SHP77 (cell line): ENCODE measurements at regions not wholly inside any gene's neighbourhood (a gene's known extent, or its start where the extent isn't known, plus 50 kb on each side); places are given as distances from the start of the nearest gene placed in this dataset.
"Not testable (repeated sequence)": the region's sequence is repeated elsewhere in the genome, so short reads cannot be mapped to it uniquely, and the experiment has no call there.

ENCODE experiments used
- DNase-seq, 2 experiments: peaks; one replicate each; lab custom pipeline; 2025; lab: John Stamatoyannopoulos, UW

- DNase-seq: no peak
Observed at GRCh38 chrX:128616933-128617332, 564.7 kb upstream of the ACTRT1 start.

GRCh38 chrX:128606817-128607216 is 554.6 kb upstream of the ACTRT1 start:
- not testable (repeated sequence) for DNase-seq

- DNase-seq: not testable (repeated sequence)
Observed at GRCh38 chrX:128606357-128606756, 554.2 kb upstream of the ACTRT1 start.

- DNase-seq: no peak
Observed at GRCh38 chrX:128601706-128602105, 549.5 kb upstream of the ACTRT1 start.

GRCh38 chrX:128599632-128600031 is 547.4 kb upstream of the ACTRT1 start:
- peak in 1 of 2 experiments; percentile 3 for DNase-seq

- DNase-seq: no peak
Observed at GRCh38 chrX:128582036-128582435, 529.8 kb upstream of the ACTRT1 start.

GRCh38 chrX:128581615-128582014 is 529.4 kb upstream of the ACTRT1 start:
- DNase-seq: no peak

- DNase-seq: no peak
Observed at GRCh38 chrX:128543114-128543513, 490.9 kb upstream of the ACTRT1 start.

- DNase-seq: peak; percentile 0 to 17
Observed at GRCh38 chrX:128518508-128518907, 466.3 kb upstream of the ACTRT1 start.

- no peak for DNase-seq
Observed at GRCh38 chrX:128517691-128518090, 465.5 kb upstream of the ACTRT1 start.

- DNase-seq: no peak
Observed at GRCh38 chrX:128504496-128504895, 452.3 kb upstream of the ACTRT1 start.

- DNase-seq: no peak
Observed at GRCh38 chrX:128464116-128464515, 411.9 kb upstream of the ACTRT1 start.

GRCh38 chrX:128460835-128461234 is 408.6 kb upstream of the ACTRT1 start:
- no peak for DNase-seq

- no peak for DNase-seq
Observed at GRCh38 chrX:128458888-128459287, 406.7 kb upstream of the ACTRT1 start.

GRCh38 chrX:128457674-128458073 is 405.5 kb upstream of the ACTRT1 start:
- no peak for DNase-seq

GRCh38 chrX:128439159-128439558 is 387.0 kb upstream of the ACTRT1 start:
- no peak for DNase-seq

GRCh38 chrX:128438082-128438481 is 385.9 kb upstream of the ACTRT1 start:
- DNase-seq: no peak

- no peak for DNase-seq
Observed at GRCh38 chrX:128436397-128437103, 384.3 kb upstream of the ACTRT1 start.

GRCh38 chrX:128425546-128425945 is 373.3 kb upstream of the ACTRT1 start:
- DNase-seq: no peak

GRCh38 chrX:128408842-128409241 is 356.6 kb upstream of the ACTRT1 start:
- no peak for DNase-seq

GRCh38 chrX:128396601-128397000 is 344.4 kb upstream of the ACTRT1 start:
- no peak for DNase-seq

- not testable (repeated sequence) for DNase-seq
Observed at GRCh38 chrX:128383846-128384245, 331.6 kb upstream of the ACTRT1 start.

GRCh38 chrX:128365492-128365891 is 313.3 kb upstream of the ACTRT1 start:
- no peak for DNase-seq

- DNase-seq: no peak
Observed at GRCh38 chrX:128335671-128336070, 283.5 kb upstream of the ACTRT1 start.
